HG03439 (cell line): ENCODE measurements at regions not wholly inside any gene's neighbourhood (a gene's known extent, or its start where the extent isn't known, plus 50 kb on each side); places are given as distances from the start of the nearest gene placed in this dataset.
"Not testable (repeated sequence)": the region's sequence is repeated elsewhere in the genome, so short reads cannot be mapped to it uniquely, and the experiment has no call there.

Source experiments
- ATAC-seq: cut with Tn5 transposase; IDR thresholded peaks from one replicate; pipeline ENCODE4 v1.9.1; 2021; ENCODE audit warnings: mild to moderate bottlenecking, moderate library complexity; ENCODE audit not compliant: unreplicated experiment

DNA sequence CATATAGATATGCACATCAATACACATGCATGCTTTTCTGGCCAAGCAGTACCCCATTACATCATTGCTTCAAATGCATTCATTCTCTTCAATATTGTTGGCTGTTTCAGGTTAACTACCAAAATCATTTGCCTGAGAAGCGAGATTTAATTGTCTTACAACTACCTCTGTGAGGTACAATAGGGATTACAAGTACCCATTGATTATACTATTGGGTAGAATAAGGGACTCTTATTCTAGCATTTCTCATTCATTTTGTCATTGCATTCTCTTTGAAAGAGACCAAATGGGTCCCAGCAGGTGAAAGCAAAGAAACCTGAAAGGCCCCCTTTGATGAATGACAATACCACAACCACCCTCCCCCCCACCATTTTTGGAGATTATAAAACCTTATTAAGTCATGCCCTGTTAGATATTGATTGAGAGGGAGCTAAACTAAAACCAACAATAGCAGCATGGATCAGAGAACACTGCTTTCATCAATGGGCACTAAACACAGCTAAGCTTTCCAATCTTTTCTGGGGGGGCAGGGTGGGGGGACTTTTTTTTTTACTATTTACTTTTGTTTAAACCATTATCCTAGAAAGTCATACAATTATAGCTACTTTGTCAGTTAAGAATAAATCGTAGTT lies 375.0 kb upstream of the CCNH start:
- no peak for ATAC-seq

DNA sequence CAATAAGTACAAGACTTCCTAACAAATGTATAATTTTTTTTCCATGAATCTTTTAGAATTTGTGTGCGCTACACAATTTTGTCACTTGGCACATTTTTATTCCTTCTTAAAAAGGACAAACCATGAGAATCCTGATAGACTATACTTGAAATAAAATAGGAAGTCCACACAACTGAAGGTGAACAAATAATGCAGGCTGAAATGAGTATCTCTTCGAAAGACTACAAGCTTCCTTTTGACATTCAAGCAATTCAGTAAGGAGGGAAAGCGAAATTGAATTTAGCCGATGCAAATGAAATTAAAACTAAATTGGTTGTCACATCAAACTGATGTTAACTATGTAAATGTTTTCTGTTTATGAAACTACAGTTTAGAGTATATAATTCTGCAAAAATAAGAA lies 374.4 kb upstream of the CCNH start:
- no peak for ATAC-seq

DNA sequence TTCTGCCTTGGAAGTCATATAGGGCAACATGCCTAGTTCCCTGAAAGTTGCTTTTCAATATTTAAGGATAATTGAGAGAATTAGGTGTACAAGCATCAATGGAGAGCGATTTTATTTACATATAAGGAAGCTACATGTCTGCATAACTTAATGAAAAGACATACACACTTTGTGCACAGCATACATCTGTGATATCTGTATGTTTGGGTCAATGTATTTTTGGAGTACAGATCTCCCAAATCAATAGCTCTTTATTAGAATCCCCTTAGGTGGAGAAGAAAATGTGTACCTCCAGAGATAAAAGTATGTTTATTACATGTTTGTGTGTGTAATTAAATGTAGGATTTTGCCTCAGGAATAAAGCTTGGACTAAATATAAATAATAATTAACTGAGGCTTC lies 373.7 kb upstream of the CCNH start:
- no peak for ATAC-seq

DNA sequence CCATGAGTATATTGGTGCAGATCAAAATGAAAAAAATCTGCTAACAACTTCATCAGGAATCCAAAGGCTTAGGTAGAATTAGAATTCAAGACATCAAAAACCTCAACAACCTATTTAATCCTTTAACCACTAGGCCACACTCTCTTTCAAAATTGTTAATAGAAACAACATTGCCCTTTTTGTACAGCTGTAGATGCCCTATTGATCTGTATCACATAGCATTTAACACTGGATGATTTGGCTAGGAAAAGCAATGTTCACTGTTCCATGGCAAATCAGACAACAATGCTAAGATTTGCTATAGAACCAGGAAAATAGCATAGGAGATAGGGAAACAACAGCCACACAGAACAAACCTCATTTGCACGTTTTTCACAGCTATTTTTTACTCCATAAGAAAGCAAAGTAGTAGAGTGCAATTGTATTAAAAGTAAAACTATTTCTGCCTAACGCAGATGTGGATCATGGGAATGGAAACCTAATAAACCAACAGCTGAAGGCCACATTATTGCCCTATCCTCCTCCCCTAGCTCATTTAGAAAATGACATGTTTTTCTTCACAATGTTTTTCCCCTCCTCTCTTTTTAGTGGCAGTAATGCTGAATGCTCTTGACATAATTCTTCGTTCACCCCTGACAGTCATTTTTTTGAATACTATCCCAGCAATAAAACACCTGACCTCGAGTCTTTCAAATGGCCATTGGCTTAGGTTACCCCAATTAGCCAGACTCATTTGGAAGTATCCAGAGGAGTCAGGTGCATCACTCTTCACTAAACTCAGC lies 373.0 kb upstream of the CCNH start:
- no peak for ATAC-seq

DNA sequence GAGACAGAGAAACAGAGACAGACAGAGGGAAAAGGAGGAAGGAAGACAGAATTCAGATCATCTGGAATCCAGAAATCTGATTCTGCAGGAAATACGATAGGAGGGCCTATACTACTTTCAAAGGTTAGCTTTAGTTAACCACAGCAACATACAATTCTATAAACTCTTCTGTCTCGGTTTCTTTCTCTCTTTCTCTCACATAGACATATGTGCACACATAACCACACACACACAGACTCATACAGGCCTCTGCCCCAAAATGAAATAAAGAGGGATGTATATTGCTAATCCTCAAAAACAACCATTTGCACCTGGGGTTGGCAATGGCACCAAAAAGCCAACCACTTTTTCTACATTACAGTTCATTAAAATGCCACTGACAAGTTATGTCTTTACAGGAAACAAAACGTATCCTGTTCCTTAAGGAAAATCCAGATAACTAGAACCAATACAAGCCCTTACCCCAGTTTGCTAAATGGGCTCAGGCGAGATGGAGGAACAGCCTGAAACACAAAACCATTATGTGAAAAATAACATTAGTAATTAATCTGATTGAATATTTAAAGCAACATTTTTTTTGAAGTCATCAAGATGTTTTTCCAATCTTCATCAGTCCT lies 372.3 kb upstream of the CCNH start:
- no peak for ATAC-seq

DNA sequence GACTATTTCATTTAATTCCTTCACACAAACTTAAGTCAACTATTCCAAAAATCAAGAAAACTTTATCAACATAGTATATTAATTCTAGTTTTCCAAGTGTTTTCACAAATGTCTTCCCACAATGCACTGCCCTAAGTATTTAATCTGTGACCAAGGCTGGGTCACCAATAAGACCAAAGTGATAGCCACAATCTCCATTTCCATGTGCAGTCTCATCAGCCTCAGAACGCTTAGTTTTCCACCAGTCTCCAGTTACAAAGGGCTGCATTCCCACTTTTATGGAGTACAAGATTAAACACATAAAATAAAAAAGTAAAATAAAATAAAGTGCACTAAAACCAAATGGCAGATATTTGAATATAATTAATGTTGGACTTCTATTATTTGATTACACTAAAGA lies 371.6 kb upstream of the CCNH start:
- ATAC-seq = no peak

DNA sequence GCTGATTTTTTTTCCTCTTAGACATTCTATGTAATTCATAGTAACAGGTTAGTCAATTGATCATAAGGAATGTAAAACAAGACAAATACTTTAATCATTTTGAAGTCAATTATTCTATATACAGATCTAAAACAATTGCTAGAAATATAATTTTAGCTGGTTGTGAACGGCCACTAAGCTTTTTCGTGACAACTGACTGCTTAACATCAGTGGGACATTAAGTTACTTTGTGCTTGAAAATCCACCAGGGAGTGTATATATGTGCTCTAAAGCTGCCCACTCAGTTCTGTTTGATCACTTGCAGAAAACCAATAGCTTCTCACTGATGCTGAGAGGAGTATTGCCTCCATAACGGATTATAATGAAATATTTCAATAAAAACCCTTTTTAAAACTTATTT lies 370.2 kb upstream of the CCNH start:
- no peak for ATAC-seq

DNA sequence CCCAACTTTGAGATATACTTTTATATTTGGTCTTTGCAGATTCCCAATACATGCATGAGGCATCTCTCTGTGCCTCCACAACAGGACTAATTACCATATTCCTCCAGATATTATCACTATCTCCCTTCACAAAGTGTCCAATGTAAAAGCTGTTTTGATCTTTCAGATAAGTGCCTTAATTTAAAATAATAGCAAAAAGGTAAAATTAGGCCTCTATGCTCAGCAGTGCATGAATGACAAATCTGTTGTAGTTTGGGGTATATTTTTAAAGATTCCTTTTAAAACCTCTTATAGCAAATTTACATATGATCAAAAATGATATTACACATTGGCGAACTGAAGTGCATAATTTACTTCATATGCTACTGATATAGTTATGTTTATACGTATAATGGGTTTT lies 369.2 kb upstream of the CCNH start:
- no peak for ATAC-seq

DNA sequence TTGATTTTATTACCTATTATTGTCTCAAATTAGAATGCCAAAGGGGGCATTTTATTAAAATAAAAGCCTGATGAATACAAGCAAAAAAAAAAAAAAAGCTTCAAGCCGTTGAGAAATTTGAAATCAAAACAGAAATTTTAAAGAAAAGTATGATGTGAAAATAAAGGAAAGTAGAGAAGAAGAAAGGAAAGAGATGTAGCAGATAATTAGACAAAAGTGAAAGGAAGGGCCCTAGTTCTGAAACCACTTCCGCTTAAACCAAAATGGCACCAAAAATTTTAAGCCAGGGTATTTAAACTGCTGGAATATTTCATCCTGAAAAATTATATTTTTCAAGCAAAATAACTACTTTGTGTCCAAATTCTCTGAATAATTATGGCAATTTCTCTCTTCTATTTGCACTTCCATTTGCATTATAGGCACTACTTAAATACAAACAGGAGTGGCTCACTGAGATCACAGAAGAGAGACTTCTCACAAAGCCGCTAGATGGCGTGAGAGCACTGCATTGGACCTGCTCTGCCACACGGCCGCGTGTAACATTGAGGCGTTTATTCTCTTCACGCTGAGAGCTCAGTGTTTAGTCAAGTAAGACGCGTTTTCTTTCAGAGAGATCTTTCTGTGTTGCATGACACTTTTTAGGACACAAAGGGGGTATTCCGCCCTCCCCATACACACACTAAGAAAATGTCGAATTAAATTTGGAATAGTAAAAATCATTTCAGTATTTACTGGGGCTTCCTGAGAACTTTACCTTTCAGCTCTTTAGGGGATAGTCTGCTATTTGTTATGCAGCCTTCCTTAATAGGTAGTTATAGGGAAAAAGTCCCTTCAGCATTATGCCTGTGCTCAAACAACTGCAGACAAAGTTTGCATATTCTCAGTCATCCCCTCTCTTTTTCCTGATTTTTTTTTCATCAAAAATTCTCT lies 368.4 kb upstream of the CCNH start:
- ATAC-seq = peak; percentile 100

DNA sequence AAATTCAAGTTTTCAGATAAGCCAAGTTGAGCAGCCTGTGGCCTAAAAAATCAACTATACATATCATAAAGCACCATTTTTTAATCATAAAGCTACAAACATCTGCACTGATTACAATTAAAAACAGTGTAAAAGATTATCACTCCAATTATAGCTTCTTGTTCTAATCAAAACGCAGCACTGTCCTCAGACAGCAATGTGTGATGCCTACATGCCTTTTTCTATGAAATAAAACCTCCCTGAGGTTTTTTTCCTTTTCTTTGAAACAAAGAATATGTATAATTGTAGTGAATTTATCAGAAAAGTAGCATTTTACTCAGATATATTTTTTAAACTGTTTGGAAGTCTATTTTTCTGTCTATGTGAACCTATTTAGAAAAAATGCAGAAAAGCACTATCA lies 366.1 kb upstream of the CCNH start:
- ATAC-seq = no peak

DNA sequence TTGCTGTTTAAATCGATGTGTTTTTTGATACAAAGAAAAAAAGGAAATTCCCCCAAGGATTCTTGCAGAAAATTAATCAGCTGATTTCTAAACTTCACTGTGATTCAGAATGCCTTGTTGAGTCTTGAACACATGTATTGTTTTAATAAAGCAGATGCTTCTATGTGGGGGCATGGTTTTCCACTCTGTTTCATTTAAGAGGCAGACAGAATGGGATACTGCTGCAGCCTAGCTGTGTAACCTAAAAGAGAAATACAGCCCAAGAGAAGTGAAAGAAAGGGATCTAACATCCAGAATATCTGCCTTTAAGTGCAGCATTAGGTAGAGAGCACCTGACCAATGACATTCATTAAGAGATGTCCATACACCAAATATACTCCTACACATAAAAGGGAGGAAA lies 365.1 kb upstream of the CCNH start:
- no peak for ATAC-seq

DNA sequence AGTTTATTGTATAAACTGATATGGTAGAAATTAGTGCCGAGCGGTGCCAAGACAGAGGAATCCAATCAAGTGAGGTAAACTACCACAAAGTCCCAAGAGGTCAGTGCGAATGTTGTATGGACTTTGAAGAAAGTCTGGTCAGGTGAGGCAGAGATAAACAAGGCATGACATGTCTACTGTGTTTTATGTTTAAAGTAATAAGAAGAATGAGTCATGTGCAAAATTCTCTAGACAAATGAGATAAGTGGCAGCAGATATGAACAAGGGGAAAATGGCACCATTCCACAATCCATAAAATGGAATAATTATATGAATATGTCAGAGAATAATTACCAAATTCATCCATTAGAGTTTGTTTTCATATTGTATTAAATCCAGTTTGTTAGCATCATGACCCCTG lies 364.1 kb upstream of the CCNH start:
- ATAC-seq = no peak

DNA sequence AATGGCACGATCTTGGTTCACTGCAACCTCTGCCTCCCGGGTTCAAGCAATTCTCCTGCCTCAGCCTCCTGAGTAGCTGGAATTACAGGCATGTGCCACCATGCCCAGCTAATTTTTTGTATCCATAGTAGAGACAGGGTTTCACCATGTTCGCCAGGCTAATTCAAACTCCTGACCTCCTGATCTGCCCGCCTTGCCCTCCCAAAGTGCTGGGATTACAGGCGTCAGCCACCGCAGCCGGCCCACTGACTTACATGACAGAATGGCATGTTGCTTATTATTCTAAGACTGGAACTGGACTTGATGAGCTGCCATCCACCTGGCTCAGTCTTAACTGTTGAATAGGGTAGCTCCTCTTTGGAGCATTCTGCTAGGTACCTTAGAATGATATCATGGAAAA lies 363.6 kb upstream of the CCNH start:
- ATAC-seq = not testable (repeated sequence)

DNA sequence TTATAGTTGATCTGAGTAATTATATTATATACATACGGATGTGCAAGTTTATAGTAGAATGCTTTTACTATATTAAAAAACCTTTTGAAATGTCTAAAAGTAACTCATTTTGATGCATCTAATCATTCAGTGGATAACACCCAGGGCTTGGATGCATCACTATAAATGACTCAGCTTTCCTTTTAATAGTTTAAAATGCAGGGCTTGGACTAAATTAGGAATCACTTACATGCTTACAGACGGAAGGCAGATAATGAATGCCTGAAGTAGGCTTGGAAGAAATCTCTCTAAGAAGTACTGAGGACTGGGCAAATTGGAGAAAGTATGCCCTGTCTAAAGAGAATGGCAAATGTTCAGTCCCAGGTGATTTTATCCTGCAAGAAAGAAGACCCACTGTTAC lies 362.5 kb upstream of the CCNH start:
- ATAC-seq = no peak

DNA sequence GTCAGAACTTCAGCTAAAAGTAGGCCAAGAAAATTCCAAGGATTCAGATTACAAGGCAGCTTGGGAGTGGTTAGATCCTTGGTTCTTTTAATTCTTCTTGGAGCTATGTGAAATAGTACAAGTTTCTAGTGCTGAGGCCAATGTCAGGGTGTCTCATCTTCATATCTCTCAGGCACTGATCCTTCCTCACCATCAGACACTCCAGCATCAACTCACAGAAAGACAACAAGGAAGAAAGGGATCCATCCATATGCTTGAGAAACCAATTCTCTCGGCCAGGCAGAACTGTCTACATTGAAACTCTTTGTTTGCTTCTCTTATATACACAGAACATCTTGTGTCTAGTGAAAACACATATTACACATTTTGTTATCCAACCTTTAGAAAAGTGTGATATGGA lies 362.1 kb upstream of the CCNH start:
- no peak for ATAC-seq

DNA sequence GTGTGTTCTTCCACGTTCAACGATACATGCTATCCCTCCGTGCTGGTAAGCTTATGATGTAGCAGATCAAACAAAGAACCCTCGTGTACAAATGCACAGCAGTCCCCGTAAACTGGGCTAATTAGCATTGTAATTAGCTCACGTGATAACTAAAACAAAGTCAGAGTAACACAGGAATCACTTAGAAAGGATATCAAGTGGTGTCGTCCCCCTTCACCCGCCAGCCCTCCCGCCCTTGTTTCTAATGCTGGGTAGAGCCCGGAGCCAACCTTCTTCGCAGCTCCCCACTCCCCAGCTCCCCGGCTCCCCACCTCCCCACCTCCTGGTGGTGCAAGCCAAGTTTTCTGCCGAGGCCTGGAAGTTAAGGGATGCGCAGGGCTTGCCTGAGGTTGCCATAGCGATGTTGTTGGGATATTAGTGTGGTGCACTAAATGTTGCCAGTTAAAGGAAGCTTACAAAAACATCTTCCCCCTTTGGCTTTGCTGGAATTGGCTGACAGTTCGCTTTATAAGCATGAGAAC lies 357.9 kb upstream of the CCNH start:
- no peak for ATAC-seq

DNA sequence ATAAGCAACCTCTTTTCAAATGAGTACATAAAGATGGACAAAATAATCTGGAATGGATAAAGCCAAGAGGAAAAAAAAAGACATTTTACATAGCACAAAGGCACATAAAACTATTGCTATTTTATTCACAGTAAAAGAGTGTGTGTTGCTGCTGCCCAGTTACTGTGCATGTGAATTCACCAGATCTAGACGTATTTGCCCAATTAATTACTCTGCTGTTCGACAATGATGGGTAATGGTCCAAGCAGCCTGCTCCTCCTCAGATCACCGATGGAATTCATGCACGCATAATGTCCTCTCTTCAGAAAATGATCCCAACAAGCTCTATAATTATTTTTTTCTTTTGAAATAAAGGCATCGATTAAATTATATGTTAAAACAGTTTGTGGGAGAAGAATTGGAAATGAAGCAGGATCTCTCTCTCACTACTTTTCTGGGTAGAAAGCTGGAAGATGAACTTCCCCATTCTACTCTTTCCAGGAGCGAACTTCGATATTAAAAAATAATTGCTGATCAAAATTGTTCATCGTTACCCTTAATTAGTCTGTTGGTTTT lies 357.4 kb upstream of the CCNH start:
- no peak for ATAC-seq

DNA sequence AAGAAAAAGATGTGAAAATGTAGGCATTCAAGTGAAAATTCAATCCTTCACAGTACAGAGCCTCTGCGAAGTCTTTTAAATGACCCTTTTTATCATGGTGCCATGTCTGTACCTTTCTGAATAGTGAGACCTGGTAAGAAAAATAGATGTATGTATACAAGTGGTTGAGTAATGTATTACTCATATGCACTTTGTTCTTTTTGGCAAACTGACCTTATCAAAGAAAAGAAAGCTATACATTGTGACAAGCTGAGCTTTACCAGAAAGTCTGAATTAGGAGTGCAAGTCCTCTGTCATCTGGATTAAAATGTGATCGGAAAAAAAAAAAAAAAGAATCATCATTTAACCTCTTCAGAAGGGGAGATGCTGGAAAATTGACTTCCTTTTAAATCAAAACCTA lies 356.4 kb upstream of the CCNH start:
- ATAC-seq = no peak

DNA sequence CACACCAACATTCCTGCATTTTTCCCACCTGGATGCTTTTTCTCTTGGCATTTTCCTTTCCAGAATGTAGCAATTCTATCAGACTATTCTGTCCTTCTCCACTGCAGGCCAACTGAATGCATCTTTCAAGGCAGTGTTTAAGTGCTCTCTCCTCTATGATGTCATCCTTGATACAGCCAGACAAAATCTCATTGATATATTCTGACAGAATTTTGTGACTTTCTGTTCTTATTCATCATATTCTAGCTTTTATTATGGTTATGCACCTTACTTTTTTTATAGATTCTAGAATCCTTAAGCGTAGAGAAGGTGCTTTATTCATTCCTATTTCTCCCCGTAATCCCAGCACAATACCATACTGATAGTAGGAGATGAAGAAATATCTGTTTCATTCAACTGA lies 355.5 kb upstream of the CCNH start:
- no peak for ATAC-seq

DNA sequence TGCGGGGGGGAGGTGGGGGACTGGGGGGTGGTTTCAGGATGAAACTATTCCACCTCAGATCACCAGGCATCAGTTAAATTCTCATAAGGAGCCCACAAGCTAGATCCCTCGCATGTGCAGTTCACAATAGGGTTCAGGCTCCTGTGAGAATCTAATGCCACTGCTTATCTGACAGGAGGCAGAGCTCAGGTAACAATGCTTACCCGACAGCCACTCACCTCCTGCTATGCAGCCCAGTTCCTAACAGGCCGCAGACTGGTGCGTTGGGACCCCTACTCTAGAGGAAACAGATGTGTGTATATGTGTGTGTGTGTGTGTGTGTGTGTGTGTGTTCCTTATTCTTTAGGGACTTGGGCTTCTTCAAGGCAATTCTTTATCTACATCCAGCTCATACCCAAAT lies 352.3 kb upstream of the CCNH start:
- no peak for ATAC-seq

DNA sequence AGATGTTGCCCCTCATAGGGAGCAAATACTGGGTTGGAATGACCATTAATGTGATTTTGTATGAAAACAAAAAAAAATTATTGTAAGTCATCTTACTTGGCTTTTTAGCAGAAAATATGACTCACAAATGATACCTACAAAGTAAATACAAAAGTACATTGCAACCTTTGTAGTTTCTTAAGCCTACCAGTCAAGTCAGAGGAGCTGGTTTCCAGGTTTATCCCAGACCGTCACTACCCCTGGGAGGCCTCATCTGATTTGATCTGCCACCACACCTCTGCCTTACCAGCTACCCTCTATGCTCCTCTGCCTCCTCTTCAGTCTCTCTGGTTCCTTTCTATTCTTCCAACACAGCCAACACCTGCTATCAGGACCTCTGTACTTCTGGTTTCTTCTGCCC lies 349.9 kb upstream of the CCNH start:
- no peak for ATAC-seq
